ENCODE measurements at regions not wholly inside any gene's neighbourhood (a gene's known extent, or its start where the extent isn't known, plus 50 kb on each side); places are given as distances from the start of the nearest gene placed in this dataset.

GRCh38 chr6:98579941-98580340 lies 254.4 kb upstream of the POU3F2 start:
- no peak for DNase-seq

DNA sequence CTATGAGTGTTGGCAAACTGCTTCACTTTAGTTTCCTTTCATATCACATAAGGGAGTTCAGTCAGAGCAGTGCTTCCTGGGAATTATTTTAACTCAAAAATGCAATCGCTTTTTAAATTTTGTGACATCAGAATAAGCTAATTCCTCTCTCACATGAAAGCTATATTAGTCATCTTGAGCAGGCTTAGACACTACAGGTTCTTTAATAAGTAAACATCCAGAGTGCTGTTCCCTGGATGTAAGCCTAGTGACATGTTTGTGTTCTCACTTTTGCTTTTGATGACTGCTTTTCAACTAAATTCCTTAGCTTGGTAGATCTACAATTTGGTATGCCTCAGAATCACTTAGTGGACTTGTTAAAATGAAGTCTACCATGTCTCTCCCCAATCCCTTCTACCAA lies 252.7 kb upstream of the POU3F2 start:
- DNase-seq: no peak

DNA sequence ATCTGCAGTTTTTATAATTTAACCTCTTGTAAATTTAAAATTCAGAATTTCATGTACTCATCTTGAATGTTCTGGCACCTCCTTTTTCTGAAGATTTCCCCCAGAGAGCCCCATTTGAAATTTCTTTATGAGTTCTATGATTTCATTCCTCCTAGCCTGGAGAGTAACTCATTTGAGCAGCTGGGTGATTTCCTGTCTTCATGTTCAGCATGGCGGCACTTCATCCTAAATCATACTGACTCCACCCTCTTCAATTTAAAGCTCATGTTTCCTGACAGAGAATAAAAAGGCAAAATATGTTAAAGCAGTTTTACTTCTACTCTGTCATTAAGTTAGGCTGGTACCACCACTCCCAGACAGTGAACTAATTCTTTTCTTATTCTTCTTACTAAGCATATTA lies 250.9 kb upstream of the POU3F2 start:
- no peak for DNase-seq

DNA sequence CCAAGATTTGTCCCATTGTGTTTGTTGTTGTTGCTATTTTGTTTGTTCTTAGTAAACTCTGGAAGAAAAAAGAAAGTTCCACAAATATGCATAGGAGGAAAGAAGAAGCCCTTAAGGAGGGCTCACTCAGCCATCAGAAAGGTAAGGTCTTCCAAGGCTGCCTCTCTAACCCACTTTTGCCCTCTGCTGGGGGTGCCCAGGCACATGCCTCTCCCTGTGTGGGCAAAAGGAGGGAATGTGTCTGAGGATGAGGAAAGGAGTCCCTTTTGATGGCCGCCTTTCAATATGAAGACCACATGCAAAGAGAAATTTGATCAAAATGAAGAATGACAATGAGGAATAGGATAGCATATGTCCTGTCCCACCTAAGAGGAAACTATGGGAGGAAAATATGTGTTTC lies 248.2 kb upstream of the POU3F2 start:
- no peak for DNase-seq

- DNase-seq: no peak
These were observed 246.8 kb upstream of the POU3F2 start for GRCh38 chr6:98587555-98587954.

DNA sequence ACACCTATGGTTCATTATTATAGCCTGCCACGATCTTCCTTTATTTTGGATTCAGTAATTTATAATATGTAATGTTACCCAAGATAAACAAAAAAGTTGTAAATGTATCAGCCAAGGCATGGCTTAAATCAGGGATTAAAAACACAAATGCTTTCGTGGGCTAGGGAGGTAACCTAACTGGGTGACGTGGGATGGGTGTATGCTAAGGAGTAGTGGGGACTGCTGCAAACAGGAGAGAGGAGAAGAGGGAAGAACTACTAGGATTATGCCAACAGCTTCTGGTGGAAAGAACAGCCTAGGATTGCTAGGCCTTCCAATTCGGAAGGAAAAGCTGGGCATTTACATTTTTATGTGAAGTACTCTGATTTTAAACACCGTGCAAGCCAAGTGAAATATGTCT lies 244.8 kb upstream of the POU3F2 start:
- no peak for DNase-seq

DNA sequence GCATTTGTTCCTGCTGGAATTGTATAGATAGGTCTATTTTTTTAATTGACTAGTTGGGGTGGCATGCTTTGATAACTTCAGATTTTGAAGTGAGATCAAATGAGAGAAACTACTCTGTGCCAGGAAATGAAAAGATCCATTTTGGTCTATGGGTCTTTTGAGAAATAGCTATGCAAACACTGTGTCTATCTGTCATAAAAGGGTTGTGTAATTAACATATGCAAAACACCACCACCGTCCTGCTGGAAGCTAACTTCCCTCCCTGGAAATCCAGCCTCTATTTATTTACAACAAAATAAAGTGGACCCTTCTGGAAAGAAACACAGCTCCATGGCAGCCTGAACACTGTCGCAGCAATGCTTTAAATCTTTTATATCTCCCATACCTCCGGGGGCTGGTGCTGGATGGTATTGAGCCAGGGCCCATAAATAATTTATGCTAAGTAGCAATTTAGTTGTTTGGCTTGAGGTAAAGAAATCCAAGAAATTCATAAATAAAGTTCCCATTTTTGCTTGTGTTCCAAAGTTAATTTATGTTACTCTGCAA lies 244.2 kb upstream of the POU3F2 start:
- DNase-seq: no peak

- DNase-seq: no peak
These were observed 243.4 kb upstream of the POU3F2 start for GRCh38 chr6:98590997-98591396.

DNA sequence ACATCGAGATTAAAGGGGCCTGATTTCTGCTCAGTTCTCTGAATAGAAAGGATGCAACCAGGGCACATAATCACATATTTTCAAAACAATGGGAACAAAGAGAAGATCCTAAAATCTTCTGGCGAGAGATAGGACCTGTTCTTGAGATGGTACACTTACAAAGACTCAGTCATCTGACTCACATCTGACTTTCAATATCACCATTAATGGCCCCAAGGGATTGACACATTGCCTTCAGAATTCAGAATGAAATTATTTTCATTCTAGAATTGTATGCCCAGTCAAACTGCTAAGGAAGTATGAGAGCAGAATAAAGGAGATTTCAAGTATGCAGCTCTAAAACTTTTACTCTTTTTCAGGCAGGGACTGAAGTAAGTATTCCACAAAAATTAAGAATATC lies 240.7 kb upstream of the POU3F2 start:
- no peak for DNase-seq

- no peak for DNase-seq
These were observed 232.7 kb upstream of the POU3F2 start for GRCh38 chr6:98601716-98602115.

- DNase-seq: no peak
These were observed 228.7 kb upstream of the POU3F2 start for GRCh38 chr6:98605705-98606104.

DNA sequence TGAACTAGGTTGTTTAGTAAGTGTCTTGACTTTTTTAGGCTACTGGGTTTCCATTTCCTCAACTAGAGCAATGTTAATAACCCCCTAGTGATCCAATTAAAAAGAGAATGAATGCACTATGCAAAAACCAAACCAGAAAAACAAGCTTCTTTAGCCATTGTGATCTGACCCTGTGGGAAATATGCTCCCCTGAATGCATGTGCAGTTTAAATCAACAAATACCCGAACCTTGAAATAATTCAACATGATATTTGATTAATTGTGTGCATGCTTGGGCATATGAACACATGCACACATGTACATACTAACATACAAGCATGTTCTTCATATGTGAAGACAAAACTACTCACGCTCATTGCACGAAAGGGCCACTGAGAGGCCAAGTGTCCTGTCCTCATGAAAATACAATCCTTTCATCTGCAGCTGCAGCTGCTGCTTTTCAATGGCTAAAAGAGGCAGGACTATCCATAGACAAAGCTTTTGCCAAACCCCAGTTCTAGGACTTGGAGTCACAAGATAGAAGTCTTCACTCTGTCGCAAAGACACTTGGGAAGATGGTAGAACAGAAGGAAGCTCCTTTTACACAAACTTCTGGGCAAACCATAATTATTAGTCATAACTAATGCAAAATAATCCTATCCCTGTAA lies 207.1 kb upstream of the POU3F2 start:
- DNase-seq: no peak

- DNase-seq: no peak
These were observed 200.5 kb upstream of the POU3F2 start for GRCh38 chr6:98633886-98634285.

- no peak for DNase-seq
These were observed 199.8 kb upstream of the POU3F2 start for GRCh38 chr6:98634569-98634968.

DNA sequence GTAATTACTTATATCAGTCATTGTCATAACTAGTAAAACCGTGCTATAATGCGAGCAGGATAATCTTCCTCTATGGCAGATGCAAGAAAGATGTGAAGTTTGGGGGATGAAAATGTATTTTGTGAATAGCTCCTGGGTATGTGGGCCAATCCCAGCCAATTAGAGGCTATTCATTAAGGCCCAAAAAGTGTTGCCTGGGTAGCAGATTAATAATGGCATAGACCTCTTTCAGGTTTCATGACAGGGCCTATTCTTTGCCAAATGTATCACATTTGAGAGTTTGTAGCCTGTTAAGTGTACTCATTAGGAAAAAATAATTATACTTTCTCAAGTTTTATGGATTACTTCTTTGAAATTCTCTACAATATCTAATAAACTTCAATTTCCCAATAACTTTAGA lies 199.2 kb upstream of the POU3F2 start:
- no peak for DNase-seq

- no peak for DNase-seq
These were observed 197.4 kb upstream of the POU3F2 start for GRCh38 chr6:98636941-98637340.

DNA sequence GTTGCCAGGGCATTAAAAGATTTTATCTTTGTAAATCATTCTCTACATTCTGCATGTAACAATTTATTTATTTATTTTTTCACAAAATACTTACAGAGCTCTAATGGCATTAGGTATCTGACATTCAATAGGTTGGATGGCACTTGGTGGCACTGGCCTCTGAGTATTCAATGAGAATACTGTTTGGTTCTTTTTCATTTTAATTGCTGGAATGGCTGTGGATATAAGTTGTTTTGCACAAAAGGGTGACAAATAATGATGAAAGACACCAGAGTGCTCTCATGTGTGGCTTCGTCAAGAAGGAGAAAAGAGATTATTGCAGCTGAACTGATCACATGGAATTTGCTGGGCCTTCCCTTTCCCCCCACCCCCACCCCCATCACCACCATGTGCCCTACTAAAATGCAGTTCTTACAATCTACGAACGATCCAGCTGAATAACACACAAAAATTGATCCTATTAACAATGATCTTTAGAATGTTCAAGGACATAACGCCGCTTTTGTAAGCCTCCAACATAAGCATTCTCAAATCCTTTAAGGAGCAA lies 195.2 kb upstream of the POU3F2 start:
- DNase-seq: no peak

DNA sequence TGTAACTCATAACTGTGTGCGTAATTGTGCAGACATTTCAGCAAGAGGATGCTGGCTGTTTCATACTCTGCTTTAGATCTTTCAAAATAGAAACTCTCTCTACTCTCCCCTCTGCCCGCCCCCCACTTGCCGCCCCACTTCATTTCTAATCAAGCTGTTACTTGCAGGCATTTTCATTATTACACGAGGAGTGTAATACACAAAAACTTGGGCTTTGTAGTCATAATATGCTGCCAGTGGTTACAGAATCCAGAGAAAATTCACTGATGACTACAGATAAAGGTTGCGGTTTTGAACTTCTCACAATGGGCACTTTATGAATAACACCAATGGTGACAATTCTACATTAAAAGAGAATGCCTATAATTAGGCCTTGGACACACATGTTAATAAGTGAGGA lies 194.0 kb upstream of the POU3F2 start:
- DNase-seq: no peak

GRCh38 chr6:98641949-98642719 lies 192.2 kb upstream of the POU3F2 start:
- no peak for DNase-seq

DNA sequence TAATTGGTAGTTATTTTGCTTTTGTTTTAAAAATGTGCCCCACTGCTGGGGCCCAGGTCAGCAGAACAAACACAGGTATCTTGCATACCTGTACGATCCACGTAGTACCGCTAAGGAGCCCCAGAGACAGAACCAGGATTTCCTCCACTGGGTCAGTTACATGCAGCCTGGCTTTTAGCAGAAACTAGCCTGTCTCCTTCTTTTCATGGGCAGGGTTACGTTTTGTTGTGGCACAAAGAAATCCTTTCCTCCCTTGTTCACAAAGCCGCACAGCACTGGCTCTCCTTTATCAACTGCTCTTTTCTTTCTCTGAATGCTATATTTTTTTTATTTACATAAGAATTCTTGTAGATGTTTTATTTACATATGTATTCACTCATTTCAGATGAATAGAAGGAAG lies 190.3 kb upstream of the POU3F2 start:
- no peak for DNase-seq

DNA sequence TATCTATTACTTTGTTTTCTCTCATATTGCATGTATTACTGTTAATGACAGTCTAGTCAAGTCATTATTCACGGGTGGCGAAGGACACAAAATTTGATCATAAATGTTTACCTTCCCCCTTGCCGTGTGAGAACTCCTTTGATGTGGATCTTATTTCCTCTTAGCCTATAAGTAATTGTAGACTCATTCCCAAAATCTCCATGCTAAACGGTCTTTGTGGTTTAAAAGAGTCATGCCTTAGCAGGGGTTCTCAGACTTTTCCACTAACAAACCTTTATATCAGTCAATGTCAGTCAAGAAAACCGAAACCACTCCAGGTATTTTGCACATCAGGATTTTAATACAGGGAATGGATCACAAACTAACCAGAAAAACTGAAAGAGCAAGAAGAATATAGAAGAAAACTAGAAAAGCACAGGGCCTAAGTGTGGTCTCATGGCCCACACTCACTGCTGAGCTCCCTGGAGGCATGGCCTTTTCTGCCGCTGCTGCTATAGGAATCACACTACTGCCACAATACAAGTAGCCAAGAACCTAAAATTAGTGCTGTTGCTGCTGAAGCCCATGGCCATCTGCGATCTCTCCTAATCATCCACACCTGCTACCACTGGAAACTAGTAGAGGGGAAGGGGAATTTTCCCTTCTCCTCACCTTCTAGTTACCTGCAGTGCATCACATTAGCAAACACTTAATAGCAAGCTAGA lies 186.0 kb upstream of the POU3F2 start:
- no peak for DNase-seq

DNA sequence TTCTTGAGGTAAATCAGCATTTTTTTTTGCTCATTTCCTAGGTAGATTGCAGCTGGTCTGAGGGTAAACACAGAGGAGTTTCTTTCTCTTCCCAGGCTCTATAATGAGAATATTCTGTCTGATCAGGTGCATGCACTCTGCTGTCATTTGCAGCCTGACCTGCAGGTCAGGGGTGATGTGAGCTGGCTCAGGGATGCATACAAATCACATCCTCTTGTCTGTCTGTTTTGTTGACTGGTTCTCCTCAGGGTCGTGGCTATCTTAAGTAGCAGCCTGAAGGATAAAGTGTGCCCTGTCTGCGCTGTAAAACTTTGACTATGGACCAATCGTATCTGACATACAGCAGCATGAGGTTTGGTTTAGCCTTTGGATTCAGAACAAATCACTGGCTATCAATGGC lies 183.4 kb upstream of the POU3F2 start:
- no peak for DNase-seq

DNA sequence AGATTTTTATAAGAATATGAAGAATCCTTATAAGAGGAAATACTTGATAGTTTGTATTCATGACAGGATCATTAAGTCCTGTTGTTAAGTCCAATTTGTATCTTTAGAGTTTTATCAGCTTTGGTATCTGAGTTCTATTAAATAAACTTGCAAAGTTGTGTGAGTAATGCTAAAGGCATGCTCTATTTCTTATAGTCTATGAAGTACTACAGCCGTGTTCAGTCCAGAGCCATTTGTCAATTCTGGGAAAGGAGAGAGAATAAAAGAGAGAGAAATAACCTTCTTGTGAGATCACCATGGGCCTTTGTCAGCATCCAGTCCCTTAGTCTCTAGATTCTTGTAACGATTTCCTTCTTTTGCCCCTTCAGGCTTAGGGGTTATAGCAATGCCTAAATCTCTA lies 181.2 kb upstream of the POU3F2 start:
- no peak for DNase-seq

DNA sequence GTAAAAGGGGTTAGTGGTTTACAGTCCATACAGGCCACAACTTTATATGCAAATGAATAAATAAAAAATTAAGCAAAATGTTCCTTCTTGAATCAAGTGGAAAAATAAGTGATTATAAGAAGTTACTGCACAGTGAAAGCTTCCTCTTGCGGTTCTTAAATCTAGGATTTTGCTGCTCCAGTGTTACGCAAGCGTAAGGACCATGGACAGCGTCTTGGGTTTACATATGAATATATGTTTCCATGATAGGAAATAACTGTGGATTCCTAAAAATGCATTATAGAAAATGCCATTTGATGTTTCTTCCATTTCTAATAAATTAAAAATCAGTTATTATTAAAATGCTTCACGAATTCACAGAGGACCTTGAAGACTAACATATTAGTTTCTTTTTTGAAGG lies 176.6 kb upstream of the POU3F2 start:
- no peak for DNase-seq

Data from activated CD4-positive, CD25-positive, alpha-beta regulatory T cell treated with anti-CD3 and anti-CD28 coated beads, Interleukin-2, amount 50 U/mL, for 72 hours (primary cell).